Kidney epithelial cell (primary cell): ENCODE measurements at regions not wholly inside any gene's neighbourhood (a gene's known extent, or its start where the extent isn't known, plus 50 kb on each side); places are given as distances from the start of the nearest gene placed in this dataset.

Source experiments
- DNase-seq: peaks from one replicate; pipeline ENCODE4 v3.0.0-alpha.2; 2010; ENCODE audit warnings: low read depth
- H3K27me3 ChIP-seq: 2 replicates; pipeline ENCODE4 v1.6.0; 2011; ENCODE audit warnings: low read length; ENCODE audit not compliant: control insufficient read depth, insufficient read depth
- H3K36me3 ChIP-seq: 2 replicates; pipeline ENCODE4 v1.5.1; 2011; ENCODE audit warnings: low read length; ENCODE audit not compliant: control insufficient read depth, insufficient read depth
- H3K4me3 ChIP-seq: 2 replicates; pipeline ENCODE4 v1.5.1; 2011; ENCODE audit warnings: low read depth, mild to moderate bottlenecking, control low read depth, low read length
- TF ChIP-seq, protein P1 (sequence below): IDR thresholded peaks from 2 replicates; pipeline ENCODE4 v1.5.1; 2011; ENCODE audit warnings: mild to moderate bottlenecking, moderate library complexity, low read length, control low read depth, inconsistent platforms; ENCODE audit not compliant: insufficient read depth, poor library complexity, severe bottlenecking

DNA sequence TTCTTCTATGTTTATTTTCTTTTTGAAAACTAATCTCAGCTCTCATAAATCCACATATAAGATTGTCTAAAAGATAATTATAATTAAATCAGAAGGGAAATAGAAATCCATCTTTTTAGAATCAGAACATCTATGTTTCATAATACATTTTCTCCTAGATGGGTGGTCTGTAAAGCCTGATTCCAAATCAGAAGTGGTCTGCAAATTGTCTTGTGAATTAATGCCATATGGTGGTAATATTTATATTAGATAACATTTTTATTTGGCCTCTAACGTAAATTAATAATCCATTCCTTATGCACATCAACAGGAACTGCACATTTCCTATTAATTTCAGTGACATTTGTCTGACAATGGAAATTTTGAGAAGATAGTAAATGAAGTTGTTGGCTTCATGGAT is 52.8 kb upstream of the TBC1D5 start:
- TF ChIP-seq, protein P1, sequence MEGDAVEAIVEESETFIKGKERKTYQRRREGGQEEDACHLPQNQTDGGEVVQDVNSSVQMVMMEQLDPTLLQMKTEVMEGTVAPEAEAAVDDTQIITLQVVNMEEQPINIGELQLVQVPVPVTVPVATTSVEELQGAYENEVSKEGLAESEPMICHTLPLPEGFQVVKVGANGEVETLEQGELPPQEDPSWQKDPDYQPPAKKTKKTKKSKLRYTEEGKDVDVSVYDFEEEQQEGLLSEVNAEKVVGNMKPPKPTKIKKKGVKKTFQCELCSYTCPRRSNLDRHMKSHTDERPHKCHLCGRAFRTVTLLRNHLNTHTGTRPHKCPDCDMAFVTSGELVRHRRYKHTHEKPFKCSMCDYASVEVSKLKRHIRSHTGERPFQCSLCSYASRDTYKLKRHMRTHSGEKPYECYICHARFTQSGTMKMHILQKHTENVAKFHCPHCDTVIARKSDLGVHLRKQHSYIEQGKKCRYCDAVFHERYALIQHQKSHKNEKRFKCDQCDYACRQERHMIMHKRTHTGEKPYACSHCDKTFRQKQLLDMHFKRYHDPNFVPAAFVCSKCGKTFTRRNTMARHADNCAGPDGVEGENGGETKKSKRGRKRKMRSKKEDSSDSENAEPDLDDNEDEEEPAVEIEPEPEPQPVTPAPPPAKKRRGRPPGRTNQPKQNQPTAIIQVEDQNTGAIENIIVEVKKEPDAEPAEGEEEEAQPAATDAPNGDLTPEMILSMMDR = no peak
- Histone ChIP-seq H3K4me3 (no peak overlapping the region), H3K36me3 (no peaks in the 10 kb centered on the region), H3K27me3 (no peaks in the 10 kb centered on the region)
- no peak for DNase-seq

DNA sequence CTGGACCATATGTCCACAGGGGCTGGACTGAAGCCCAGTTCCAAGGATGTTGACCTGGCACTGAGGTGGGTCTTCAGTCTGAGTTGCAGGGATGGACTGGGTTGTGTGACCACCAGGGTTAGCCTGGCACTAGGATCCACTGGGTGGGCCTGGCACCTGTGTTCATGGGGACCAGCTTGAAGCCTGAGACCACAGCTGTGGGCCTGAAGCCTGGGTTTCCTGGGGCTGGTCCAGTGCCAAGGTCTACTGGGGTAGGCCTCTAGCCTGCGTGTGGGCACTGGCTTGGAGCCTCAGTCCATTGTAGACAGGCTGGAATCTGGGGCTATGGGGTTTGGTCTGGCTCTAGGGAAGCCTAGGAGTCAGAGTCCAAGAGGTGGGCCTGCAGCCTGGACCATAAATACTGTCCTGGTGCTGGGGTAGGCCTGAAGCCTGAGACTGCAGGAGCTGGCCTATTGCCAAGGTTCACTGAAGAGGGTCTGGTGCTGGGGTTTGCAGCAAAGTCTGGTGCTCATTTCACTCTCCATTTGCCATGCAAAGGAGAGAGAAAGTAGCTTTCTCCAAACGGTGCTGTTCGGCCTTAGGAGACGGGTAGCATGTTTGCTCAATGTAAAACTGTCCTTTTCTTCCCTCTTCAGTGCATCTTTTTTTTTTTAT is 51.2 kb upstream of the TBC1D5 start:
- H3K36me3 ChIP-seq = no peaks in the 10 kb centered on the region
- DNase-seq = no peak
- TF ChIP-seq, protein P1 = no peak
- H3K4me3 ChIP-seq = no peak overlapping the region
- no peaks in the 10 kb centered on the region for H3K27me3 ChIP-seq
